Neural progenitor cell (in vitro differentiated cells): ENCODE measurements at regions not wholly inside any gene's neighbourhood (a gene's known extent, or its start where the extent isn't known, plus 50 kb on each side); places are given as distances from the start of the nearest gene placed in this dataset.

Source experiments
- CTCF ChIP-seq: fragments of 200-600 bp; sonication (generic); IDR thresholded peaks from 2 replicates; pipeline ENCODE4 v1.5.1; 2017; ENCODE audit warnings: antibody characterized with exemption, mild to moderate bottlenecking
- EZH2 ChIP-seq: fragments of 200-600 bp; sonication (generic); IDR thresholded peaks from 2 replicates; pipeline ENCODE4 v1.6.1; 2017; ENCODE audit warnings: antibody characterized with exemption, mild to moderate bottlenecking, moderate library complexity
- EZH2phosphoT487 ChIP-seq: fragments of 200-600 bp; sonication (generic); IDR thresholded peaks from 2 replicates; pipeline ENCODE4 v1.6.1; 2017; ENCODE audit warnings: antibody characterized with exemption

- no peak for TF ChIP-seq CTCF
- TF ChIP-seq EZH2, result no peak
- no peak for TF ChIP-seq EZH2phosphoT487
These were observed 62.7 kb upstream of the NECTIN1 start for GRCh38 chr11:119791701-119792151.
